WERI-Rb-1 (cell line): ENCODE measurements at regions not wholly inside any gene's neighbourhood (a gene's known extent, or its start where the extent isn't known, plus 50 kb on each side); places are given as distances from the start of the nearest gene placed in this dataset.

Source experiments
- DNase-seq: peaks from one replicate; pipeline ENCODE4 v3.0.0-alpha.2; 2020
- H3K27ac ChIP-seq: fragments of 250-450 bp; sonication (Bioruptor Pico); 2 replicates; pipeline ENCODE4 v1.5.1; 2020; ENCODE audit warnings: mild to moderate bottlenecking, moderate library complexity
- H3K27me3 ChIP-seq: fragments of 250-450 bp; sonication (Bioruptor Pico); 2 replicates; pipeline ENCODE4 v1.5.1; 2021; ENCODE audit warnings: mild to moderate bottlenecking, low read depth, moderate library complexity; ENCODE audit not compliant: insufficient read depth, severe bottlenecking
- H3K36me3 ChIP-seq: fragments of 250-450 bp; sonication (Bioruptor Pico); 2 replicates; pipeline ENCODE4 v1.5.1; 2020; ENCODE audit warnings: mild to moderate bottlenecking, moderate library complexity
- H3K4me3 ChIP-seq: 2 replicates; pipeline ENCODE4 v1.5.1; 2011; ENCODE audit warnings: low read depth, mild to moderate bottlenecking, control low read depth, low read length
- H3K9me3 ChIP-seq: fragments of 250-450 bp; sonication (Bioruptor Pico); 2 replicates; pipeline ENCODE4 v1.5.1; 2021; ENCODE audit warnings: mild to moderate bottlenecking, moderate library complexity; ENCODE audit not compliant: severe bottlenecking
- CTCF ChIP-seq: IDR thresholded peaks from 2 replicates; pipeline ENCODE4 v1.5.1; 2011; ENCODE audit warnings: low read depth, mild to moderate bottlenecking, control low read depth, inconsistent platforms, low read length

GRCh38 chr10:76642358-76642757 is 995.2 kb downstream of the KCNMA1 start:
- H3K27me3 ChIP-seq, result no peaks in the 10 kb centered on the region
- H3K27ac ChIP-seq, result no peak overlapping the region
- no peak for TF ChIP-seq CTCF
- H3K4me3 ChIP-seq, result no peak overlapping the region
- no peaks in the 10 kb centered on the region for H3K36me3 ChIP-seq
- H3K9me3 ChIP-seq, result no peaks in the 10 kb centered on the region
- DNase-seq, result no peak

- no peak for DNase-seq
- Histone ChIP-seq H3K27me3 (no peaks in the 10 kb centered on the region), H3K36me3 (no peaks in the 10 kb centered on the region), H3K4me3 (no peak overlapping the region), H3K9me3 (no peaks in the 10 kb centered on the region), H3K27ac (no peak overlapping the region)
- TF ChIP-seq CTCF, result no peak
Measured at GRCh38 chr10:76641215-76641614, 996.4 kb downstream of the KCNMA1 start.

- no peak for TF ChIP-seq CTCF
- DNase-seq, result peak; percentile 12
- no peaks in the 10 kb centered on the region for H3K36me3 ChIP-seq
- H3K27ac ChIP-seq, result no peak overlapping the region
- no peak overlapping the region for H3K4me3 ChIP-seq
- H3K27me3 ChIP-seq, result no peaks in the 10 kb centered on the region
- no peaks in the 10 kb centered on the region for H3K9me3 ChIP-seq
Measured at GRCh38 chr10:76640806-76641205, 996.8 kb downstream of the KCNMA1 start.

- Histone ChIP-seq H3K9me3 (no peaks in the 10 kb centered on the region), H3K27ac (no peak overlapping the region), H3K27me3 (no peaks in the 10 kb centered on the region), H3K36me3 (no peaks in the 10 kb centered on the region), H3K4me3 (no peak overlapping the region)
- peak; percentile 49 for TF ChIP-seq CTCF
- no peak for DNase-seq
Measured at GRCh38 chr10:76632767-76633051, 1004.9 kb downstream of the KCNMA1 start.

- Histone ChIP-seq H3K36me3 (no peaks in the 10 kb centered on the region), H3K27ac (no peak overlapping the region), H3K27me3 (no peaks in the 10 kb centered on the region), H3K4me3 (no peak overlapping the region), H3K9me3 (no peaks in the 10 kb centered on the region)
- no peak for DNase-seq
- TF ChIP-seq CTCF, result no peak
Measured at GRCh38 chr10:76631884-76632766, 1005.5 kb downstream of the KCNMA1 start.
